ENCODE measurements at regions not wholly inside any gene's neighbourhood (a gene's known extent, or its start where the extent isn't known, plus 50 kb on each side); places are given as distances from the start of the nearest gene placed in this dataset.
A peak's percentile ranks its signal among the peaks of the same experiment; 100 is the strongest.

DNA sequence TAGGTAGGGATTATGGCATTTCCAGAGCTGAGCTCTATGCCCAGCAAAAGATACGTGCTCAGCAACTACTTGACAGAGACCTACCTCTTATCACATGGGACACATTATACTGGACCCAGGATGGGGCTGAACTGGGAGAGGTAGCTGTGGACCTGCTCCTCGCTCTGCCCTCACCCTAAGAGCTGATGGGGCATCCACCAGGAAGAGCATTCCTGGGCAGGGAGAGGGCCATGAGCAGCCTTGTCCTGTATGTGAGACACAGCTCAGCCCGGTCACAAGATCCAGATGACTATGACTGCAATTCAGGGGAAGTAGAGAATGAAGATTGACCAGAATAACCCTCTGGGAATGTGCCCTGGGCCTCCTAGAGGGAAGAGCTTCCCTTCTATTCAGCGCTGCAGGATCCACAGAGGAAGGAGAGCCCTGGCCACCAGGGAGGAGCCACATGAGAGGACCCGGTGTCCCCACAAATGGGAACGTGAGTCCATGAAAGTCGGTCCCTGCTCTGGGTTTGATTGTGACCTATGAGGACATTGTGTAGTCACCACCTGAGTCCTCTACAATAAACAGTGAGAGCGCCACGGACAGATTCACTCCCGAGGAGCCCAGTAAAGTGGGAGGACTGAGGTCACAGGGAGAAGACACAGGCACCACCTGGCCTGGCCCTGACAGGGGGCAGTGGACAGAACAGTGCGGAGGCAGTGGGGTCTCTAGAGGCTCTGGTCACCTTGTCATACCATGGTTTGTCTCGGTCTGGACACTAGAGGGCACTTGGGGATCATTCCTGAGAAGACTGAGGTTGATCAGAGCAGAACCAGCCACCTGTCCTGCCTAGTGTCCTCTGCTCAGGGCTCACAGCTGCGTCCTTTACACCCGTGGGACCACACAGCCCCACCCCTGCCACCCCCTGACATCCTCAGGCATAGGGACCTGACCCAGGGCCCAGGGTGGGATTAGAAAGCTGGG lies 99.5 kb downstream of the ZNF280B start:
- Histone ChIP-seq H3K9me3 (ENCODE audit: control insufficient read depth, low read depth, low read length) (no peaks in the 10 kb centered on the region), H3K4me1 (ENCODE audit: insufficient read depth, low read length) (no peaks in the 10 kb centered on the region), H3K18ac (ENCODE audit: insufficient read length, low read depth, low read length) (no peak overlapping the region), H4K8ac (replicated peaks; ENCODE audit: insufficient read length, low read depth, low read length) (no peak overlapping the region), H2BK12ac (ENCODE audit: insufficient read length, low read depth, low read length) (no peak overlapping the region), H2AFZ (ENCODE audit: low read length) (no peak overlapping the region), H2AK5ac (ENCODE audit: insufficient read length, low read length) (no peak overlapping the region), H3K79me1 (ENCODE audit: insufficient read depth, low read depth, low read length, poor library complexity, severe bottlenecking) (no peaks in the 10 kb centered on the region), H3K79me2 (ENCODE audit: insufficient read depth, low read length) (no peaks in the 10 kb centered on the region), H2BK5ac (ENCODE audit: insufficient read length, low read length) (no peak overlapping the region), H3K27me3 (ENCODE audit: insufficient read depth, low read length) (peaks cover 61% of the 10 kb centered on the region), H2BK120ac (ENCODE audit: low read depth, low read length, poor library complexity, severe bottlenecking) (no peak overlapping the region), H3K9ac (ENCODE audit: extremely low read depth, insufficient read length, low read length) (no peak overlapping the region), H4K20me1 (ENCODE audit: control insufficient read depth, insufficient read depth, insufficient read length) (no peaks in the 10 kb centered on the region), H3K56ac (ENCODE audit: insufficient read length, low read depth, low read length) (no peak overlapping the region), H4K91ac (ENCODE audit: insufficient read length, low read depth, low read length) (no peak overlapping the region), H2BK15ac (ENCODE audit: low read depth, low read length) (no peak overlapping the region), H3K27ac (ENCODE audit: insufficient read length, low read depth, low read length) (no peak overlapping the region), H2BK20ac (ENCODE audit: low read depth, low read length, poor library complexity, severe bottlenecking) (no peak overlapping the region), H3K14ac (ENCODE audit: insufficient read depth, low read length) (no peak overlapping the region), H3T11ph (ENCODE audit: low read length) (no peak overlapping the region), H3K23ac (ENCODE audit: insufficient read length, low read depth, low read length) (no peak overlapping the region), H4K5ac (ENCODE audit: insufficient read length, low read depth, low read length) (no peak overlapping the region), H3K4me2 (ENCODE audit: insufficient read depth, insufficient read length, low read length) (no peak overlapping the region), H3K4ac (ENCODE audit: low read depth, low read length) (no peak overlapping the region), H3K23me2 (ENCODE audit: insufficient read length, low read depth, low read length, poor library complexity, severe bottlenecking) (no peaks in the 10 kb centered on the region)
- H3K27ac Mint-ChIP-seq = no peak overlapping the region
- H3K4me1 Mint-ChIP-seq = no peaks in the 10 kb centered on the region
- DNase-seq = peak; percentile 57
- H3K9me3 Mint-ChIP-seq = peaks cover 7 to 9% of the 10 kb centered on the region in 2 experiments; a peak in 4 of 5 replicates
- H3K27me3 Mint-ChIP-seq (ENCODE audit: low read depth) = peaks cover 100% of the 10 kb centered on the region
- no peak overlapping the region for H3K4me3 Mint-ChIP-seq
- WGBS (ENCODE audit: extremely low coverage, insufficient read length, low lambda C conversion rate) = no CpG with 5 or more reads among the region's 14 CpGs
- no peaks in the 10 kb centered on the region for H3K36me3 Mint-ChIP-seq (ENCODE audit: insufficient read depth in 1 of 3, low read depth in 3 of 3)
- TF ChIP-seq CTCF (conservative IDR thresholded peaks at IDR 0.05) = peak; percentile 65
